ENCODE measurements at regions not wholly inside any gene's neighbourhood (a gene's known extent, or its start where the extent isn't known, plus 50 kb on each side); places are given as distances from the start of the nearest gene placed in this dataset.

DNA sequence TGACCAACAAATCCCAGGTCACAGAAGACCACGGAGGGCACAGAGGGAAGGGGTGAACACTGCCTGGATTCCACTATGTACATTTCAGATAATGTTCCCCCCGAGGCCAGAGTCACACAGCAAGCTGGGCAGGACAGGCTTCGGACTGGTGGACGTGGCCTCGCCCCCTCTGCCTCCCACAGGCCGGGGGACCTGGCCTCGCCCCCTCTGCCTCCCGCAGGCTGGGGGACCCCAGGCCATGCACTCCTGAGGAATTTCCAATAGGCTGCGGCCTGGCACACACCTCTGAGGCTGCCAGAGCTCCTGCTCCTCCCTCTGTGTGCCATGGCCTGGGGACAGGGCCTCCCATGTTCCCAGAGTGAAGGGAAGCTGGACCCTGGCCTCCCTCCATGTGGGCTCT lies 1352.8 kb downstream of the BRD1 start:
- Mint-ChIP-seq H3K27me3 (ENCODE audit: insufficient read depth, low read depth, poor library complexity) (peaks cover 2% of the 10 kb centered on the region), H3K27ac (no peak overlapping the region), H3K36me3 (ENCODE audit: low read depth) (no peaks in the 10 kb centered on the region), H3K9me3 (no peaks in the 10 kb centered on the region; the same call in 2 of the 3 replicates), H3K4me1 (peaks cover 12% of the 10 kb centered on the region), H3K4me3 (no peak overlapping the region)
- ATAC-seq (no peak), DNase-seq (ENCODE audit: low spot score) (no peak)
- Histone ChIP-seq H3K36me3 (ENCODE audit: insufficient read depth) (no peaks in the 10 kb centered on the region), H3K9me2 (ENCODE audit: insufficient read depth) (no peaks in the 10 kb centered on the region), H3K27me3 (ENCODE audit: insufficient read depth) (no peaks in the 10 kb centered on the region), H3K27ac (ENCODE audit: low read depth) (no peak overlapping the region), H3F3A (replicated peaks; ENCODE audit: low read depth) (no peaks in the 10 kb centered on the region), H3K4me3 (no peak overlapping the region), H3K4me1 (ENCODE audit: insufficient read depth) (no peaks in the 10 kb centered on the region), H3K4me2 (no peak overlapping the region), H2AFZ (no peak overlapping the region), H3K79me2 (replicated peaks; ENCODE audit: insufficient read depth) (no peaks in the 10 kb centered on the region), H4K20me1 (replicated peaks; ENCODE audit: insufficient read depth) (no peaks in the 10 kb centered on the region)
- TF ChIP-seq JUNB (IDR thresholded peaks at IDR 0.05; ENCODE audit: unreplicated experiment), result no peak
- TF ChIP-seq, protein P1, sequence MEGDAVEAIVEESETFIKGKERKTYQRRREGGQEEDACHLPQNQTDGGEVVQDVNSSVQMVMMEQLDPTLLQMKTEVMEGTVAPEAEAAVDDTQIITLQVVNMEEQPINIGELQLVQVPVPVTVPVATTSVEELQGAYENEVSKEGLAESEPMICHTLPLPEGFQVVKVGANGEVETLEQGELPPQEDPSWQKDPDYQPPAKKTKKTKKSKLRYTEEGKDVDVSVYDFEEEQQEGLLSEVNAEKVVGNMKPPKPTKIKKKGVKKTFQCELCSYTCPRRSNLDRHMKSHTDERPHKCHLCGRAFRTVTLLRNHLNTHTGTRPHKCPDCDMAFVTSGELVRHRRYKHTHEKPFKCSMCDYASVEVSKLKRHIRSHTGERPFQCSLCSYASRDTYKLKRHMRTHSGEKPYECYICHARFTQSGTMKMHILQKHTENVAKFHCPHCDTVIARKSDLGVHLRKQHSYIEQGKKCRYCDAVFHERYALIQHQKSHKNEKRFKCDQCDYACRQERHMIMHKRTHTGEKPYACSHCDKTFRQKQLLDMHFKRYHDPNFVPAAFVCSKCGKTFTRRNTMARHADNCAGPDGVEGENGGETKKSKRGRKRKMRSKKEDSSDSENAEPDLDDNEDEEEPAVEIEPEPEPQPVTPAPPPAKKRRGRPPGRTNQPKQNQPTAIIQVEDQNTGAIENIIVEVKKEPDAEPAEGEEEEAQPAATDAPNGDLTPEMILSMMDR (conservative IDR thresholded peaks at IDR 0.05; ENCODE audit: low read depth in 2 of 2), result no peak
- no peak for TF ChIP-seq ZNF462 (CRISPR knock-in tag; IDR thresholded peaks at IDR 0.05)
- no peak for TF ChIP-seq POLR2AphosphoS5 (IDR thresholded peaks at IDR 0.05; ENCODE audit: low read depth)
- no peak for TF ChIP-seq NANOG (IDR thresholded peaks at IDR 0.05; ENCODE audit: borderline replicate concordance)
- TF ChIP-seq ZNF331 (CRISPR knock-in tag; IDR thresholded peaks at IDR 0.05; ENCODE audit: low read depth), result no peak

All from GM23338 (cell line).